T-cell (primary cell): ENCODE measurements at regions not wholly inside any gene's neighbourhood (a gene's known extent, or its start where the extent isn't known, plus 50 kb on each side); places are given as distances from the start of the nearest gene placed in this dataset.
"Not testable (repeated sequence)": the region's sequence is repeated elsewhere in the genome, so short reads cannot be mapped to it uniquely, and the experiment has no call there.

Experiments used
- ATAC-seq, 4 experiments: fragments of 200-7000 bp in 3 of 4; fragments of 150-1000 bp in 1 of 4; cut with Tn5 transposase; replicated peaks in 1 of 4; 1 replicate in 3 of 4; 2 replicates in 1 of 4; pipeline ENCODE4 v1.10.0; 2021; ENCODE audit warnings: moderate library complexity in 3 of 4, mild to moderate bottlenecking in 2 of 4, moderate number of reproducible peaks in 1 of 4
- CTCF ChIA-PET, 2 donors: fragments of 300-600 bp; sonication (Branson Sonifier 250); formaldehyde crosslinking; loops; one replicate each; lab custom pipeline; 2022; ENCODE audit warnings: antibody characterized with exemption in 2 of 2; lab: Charles Lee
- POLR2A ChIA-PET, 2 donors: fragments of 300-600 bp; sonication (Branson Sonifier 250); formaldehyde crosslinking; loops; one replicate each; lab custom pipeline; 2022; ENCODE audit warnings: antibody characterized with exemption in 2 of 2; lab: Charles Lee
- DNase-seq, 35 experiments: peaks; one replicate each; pipeline versions ENCODE4 v3.0.0 to v3.0.0-alpha.2; 2013 to 2023
- H3K27ac ChIP-seq: one replicate; pipeline ENCODE4 v1.5.1; 2013; ENCODE audit warnings: low read length
- H3K27me3 ChIP-seq, 2 experiments: replicated peaks in 1 of 2; 1 replicate in 1 of 2; 2 replicates in 1 of 2; pipeline versions ENCODE4 v1.6.1 to v1.7.0; 2013; ENCODE audit warnings: low read length in 1 of 2, mixed read lengths in 1 of 2; ENCODE audit not compliant: control insufficient read depth in 2 of 2, insufficient read depth in 2 of 2; ENCODE audit errors: extremely low read depth in 1 of 2
- H3K36me3 ChIP-seq, 2 donors: 1 replicate in 1 of 2; 2 replicates in 1 of 2; pipeline versions ENCODE4 v1.6.1 to v1.7.0; 2013; ENCODE audit warnings: low read length in 1 of 2; ENCODE audit not compliant: control insufficient read depth in 2 of 2, insufficient read depth in 1 of 2; ENCODE audit errors: extremely low read depth in 1 of 2
- H3K4me1 ChIP-seq, 2 experiments: 1 replicate in 1 of 2; 2 replicates in 1 of 2; pipeline versions ENCODE4 v1.6.1 to v1.7.0; 2013; ENCODE audit warnings: low read length in 2 of 2, mixed read lengths in 1 of 2; ENCODE audit not compliant: insufficient read depth in 2 of 2, control insufficient read depth in 1 of 2; ENCODE audit errors: extremely low read depth in 1 of 2
- H3K4me3 ChIP-seq, 2 donors: 1 replicate in 1 of 2; 2 replicates in 1 of 2; pipeline versions ENCODE4 v1.5.1 to v1.7.0; 2013; ENCODE audit warnings: mild to moderate bottlenecking in 2 of 2, low read length in 1 of 2, moderate library complexity in 1 of 2; ENCODE audit not compliant: control insufficient read depth in 1 of 2; ENCODE audit errors: extremely low read depth in 1 of 2
- H3K9me3 ChIP-seq: 2 replicates; pipeline ENCODE4 v1.7.0; 2013
- H3K27ac Mint-ChIP-seq, 2 donors: one replicate each; pipeline ENCODE4 v1.8.0; 2020 to 2021; ENCODE audit warnings: mild to moderate bottlenecking in 2 of 2, mixed read lengths in 2 of 2
- H3K27me3 Mint-ChIP-seq, 2 donors: one replicate each; pipeline ENCODE4 v1.8.0; 2021 to 2022; ENCODE audit warnings: mixed read lengths in 2 of 2
- H3K36me3 Mint-ChIP-seq: one replicate; pipeline ENCODE4 v1.8.0; 2021; ENCODE audit warnings: mixed read lengths
- H3K4me1 Mint-ChIP-seq, 3 donors: one replicate each; pipeline ENCODE4 v1.8.0; 2020 to 2022; ENCODE audit warnings: mixed read lengths in 3 of 3, mild to moderate bottlenecking in 1 of 3
- H3K4me3 Mint-ChIP-seq, 3 donors: one replicate each; pipeline ENCODE4 v1.8.0; 2020 to 2022; ENCODE audit warnings: mild to moderate bottlenecking in 3 of 3, mixed read lengths in 3 of 3, moderate library complexity in 3 of 3
- H3K9me3 Mint-ChIP-seq, 3 donors: one replicate each; pipeline ENCODE4 v1.8.0; 2020 to 2022; ENCODE audit warnings: mixed read lengths in 3 of 3
- WGBS: methylation state at CpG from one replicate; pipeline ENCODE4 v1.1.5; 2013; ENCODE audit warnings: missing lambda C conversion rate; ENCODE audit not compliant: insufficient coverage; 5-methylcytosine and 5-hydroxymethylcytosine counted together

- no peak overlapping the region for H3K4me3 Mint-ChIP-seq
- H3K27ac ChIP-seq, result no peak overlapping the region
- POLR2A ChIA-PET, result interaction anchor here in 1 of 2 donors (1.1 kb wide), 1 partner anchor 10 kb away, joined by 5 read pairs; no protein-coding TSS in a partner anchor
- peaks cover 0 to 7% (median 1%) of the 10 kb centered on the region in 3 donors for H3K4me1 Mint-ChIP-seq
- no peak for ATAC-seq
- H3K27ac Mint-ChIP-seq, result no peak overlapping the region
- no peak overlapping the region for H3K4me3 ChIP-seq
- no peak for DNase-seq
- no CpG with 5 or more reads among the region's 4 CpGs for WGBS
- H3K27me3 ChIP-seq, result no peaks in the 10 kb centered on the region
- no peaks in the 10 kb centered on the region for H3K36me3 ChIP-seq
- H3K4me1 ChIP-seq, result peaks cover 0 to 2% of the 10 kb centered on the region in 2 experiments
- H3K9me3 Mint-ChIP-seq, result no peaks in the 10 kb centered on the region
- H3K27me3 Mint-ChIP-seq, result no peaks in the 10 kb centered on the region
- no peaks in the 10 kb centered on the region for H3K36me3 Mint-ChIP-seq
- no peaks in the 10 kb centered on the region for H3K9me3 ChIP-seq
- CTCF ChIA-PET, result interaction anchor here in 1 of 2 donors (0.7 kb wide), 1 partner anchor 286 kb away, joined by 4 read pairs; no protein-coding TSS in a partner anchor
Measured at GRCh38 chr6:11404838-11405237, 132.7 kb upstream of the TMEM170B start.

GRCh38 chr6:11404081-11404480 lies 133.5 kb upstream of the TMEM170B start:
- Histone ChIP-seq H3K36me3 (no peaks in the 10 kb centered on the region), H3K4me3 (no peak overlapping the region), H3K4me1 (peaks cover 0 to 2% of the 10 kb centered on the region in 2 experiments), H3K27me3 (no peaks in the 10 kb centered on the region), H3K27ac (no peak overlapping the region), H3K9me3 (no peaks in the 10 kb centered on the region)
- Mint-ChIP-seq H3K9me3 (no peaks in the 10 kb centered on the region), H3K4me3 (no peak overlapping the region), H3K36me3 (no peaks in the 10 kb centered on the region), H3K4me1 (peaks cover 0 to 7% (median 1%) of the 10 kb centered on the region in 3 donors), H3K27me3 (no peaks in the 10 kb centered on the region), H3K27ac (no peak overlapping the region)
- ChIA-PET CTCF (interaction anchor here in 1 of 2 donors (0.6 to 0.7 kb wide), 2 partner anchors 146 to 285 kb away, joined by 4 to 5 read pairs; no protein-coding TSS in a partner anchor), POLR2A (no interaction called here)
- ATAC-seq (no peak), DNase-seq (no peak)
- 83% methylated on average over 1 of the region's 10 CpGs for WGBS

- Mint-ChIP-seq H3K27me3 (no peaks in the 10 kb centered on the region), H3K4me1 (peaks cover 0 to 7% (median 1%) of the 10 kb centered on the region in 3 donors), H3K4me3 (no peak overlapping the region), H3K27ac (no peak overlapping the region), H3K9me3 (no peaks in the 10 kb centered on the region), H3K36me3 (no peaks in the 10 kb centered on the region)
- ChIA-PET CTCF (no interaction called here), POLR2A (no interaction called here)
- Histone ChIP-seq H3K27me3 (no peaks in the 10 kb centered on the region), H3K4me1 (peaks cover 0 to 2% of the 10 kb centered on the region in 2 experiments), H3K27ac (no peak overlapping the region), H3K36me3 (no peaks in the 10 kb centered on the region), H3K4me3 (no peak overlapping the region), H3K9me3 (no peaks in the 10 kb centered on the region)
- WGBS, result 94% methylated on average over 8 of the region's 11 CpGs
- ATAC-seq (no peak), DNase-seq (no peak)
Measured at GRCh38 chr6:11403035-11403601, 134.4 kb upstream of the TMEM170B start.

GRCh38 chr6:11402581-11402980 lies 135.0 kb upstream of the TMEM170B start:
- H3K9me3 ChIP-seq, H3K27me3 Mint-ChIP-seq, POLR2A ChIA-PET, H3K4me1 Mint-ChIP-seq, H3K27ac ChIP-seq, H3K9me3 Mint-ChIP-seq, CTCF ChIA-PET, H3K36me3 Mint-ChIP-seq, DNase-seq, ATAC-seq, H3K36me3 ChIP-seq, H3K4me3 ChIP-seq, H3K27me3 ChIP-seq, H3K4me1 ChIP-seq, H3K4me3 Mint-ChIP-seq, H3K27ac Mint-ChIP-seq: not testable (repeated sequence)
- WGBS, result 98% methylated on average over 22 of the region's 36 CpGs

GRCh38 chr6:11401954-11402353 lies 135.6 kb upstream of the TMEM170B start:
- CTCF ChIA-PET, result interaction anchor here in 1 of 2 donors (0.6 kb wide), 1 partner anchor 92 kb away, joined by 4 read pairs; no protein-coding TSS in a partner anchor
- POLR2A ChIA-PET, result interaction anchor here in 1 of 2 donors (1.3 kb wide), 1 partner anchor 20 kb away, joined by 3 read pairs; no protein-coding TSS in a partner anchor

GRCh38 chr6:11398451-11399326 lies 138.9 kb upstream of the TMEM170B start:
- ATAC-seq (no peak), DNase-seq (no peak)
- ChIA-PET CTCF (no interaction called here), POLR2A (interaction anchor here in 1 of 2 donors (0.7 kb wide), 1 partner anchor 305 kb away, joined by 13 read pairs; no protein-coding TSS in a partner anchor)
- Histone ChIP-seq H3K4me1 (no peaks in the 10 kb centered on the region), H3K27me3 (no peaks in the 10 kb centered on the region), H3K4me3 (no peak overlapping the region), H3K27ac (no peak overlapping the region), H3K9me3 (no peaks in the 10 kb centered on the region), H3K36me3 (no peaks in the 10 kb centered on the region)
- Mint-ChIP-seq H3K36me3 (peaks cover 4% of the 10 kb centered on the region), H3K9me3 (no peaks in the 10 kb centered on the region), H3K27me3 (peaks cover 0 to 4% of the 10 kb centered on the region in 2 donors), H3K27ac (peak overlapping the region in 1 of 2 donors; percentile 8), H3K4me3 (no peak overlapping the region), H3K4me1 (peaks cover 0 to 2% (median 0%) of the 10 kb centered on the region in 3 donors)
- 100% methylated on average over 3 of the region's 6 CpGs for WGBS

More at GRCh38 chr6:11401954-11402353, 135.6 kb upstream of the TMEM170B start:
- DNase-seq, ATAC-seq, H3K27me3 ChIP-seq, H3K36me3 Mint-ChIP-seq, H3K4me3 Mint-ChIP-seq, H3K27me3 Mint-ChIP-seq, H3K9me3 Mint-ChIP-seq, H3K4me3 ChIP-seq, H3K4me1 Mint-ChIP-seq, H3K36me3 ChIP-seq, H3K4me1 ChIP-seq, H3K27ac Mint-ChIP-seq, H3K27ac ChIP-seq, H3K9me3 ChIP-seq: not testable (repeated sequence)
- 80% methylated on average over 1 of the region's 5 CpGs for WGBS
